HCT116 (cell line): ENCODE measurements at regions not wholly inside any gene's neighbourhood (a gene's known extent, or its start where the extent isn't known, plus 50 kb on each side); places are given as distances from the start of the nearest gene placed in this dataset.

Experiments used
- ATAC-seq: fragments of 200-7000 bp; cut with Tn5 transposase; 2 replicates; pipeline ENCODE4 v1.9.1; 2020; ENCODE audit warnings: mild to moderate bottlenecking, moderate library complexity
- BruUV-seq: library from RNA; stranded (reverse); fragments of 400-500 nt; replicated peaks from 2 replicates; lab custom pipeline; 2021; lab: Mats Ljungman, UMichigan
- CTCF ChIA-PET: fragments of 300-600 bp; sonication (Branson Sonifier 250); formaldehyde crosslinking; loops from one replicate; lab custom pipeline; 2021; ENCODE audit warnings: antibody characterized with exemption; lab: Charles Lee
- POLR2A ChIA-PET: fragments of 300-600, 350-600 bp; sonication (Branson Sonifier 250); formaldehyde crosslinking; loops from one replicate; lab custom pipeline; 2021; ENCODE audit warnings: antibody characterized with exemption; lab: Charles Lee
- RAD21 ChIA-PET, 2 experiments: fragments of 300-600 bp; sonication (Branson Sonifier 250); formaldehyde crosslinking; loops; one replicate each; lab custom pipeline; 2023; ENCODE audit warnings: low total read pairs in 2 of 2; ENCODE audit not compliant: uncharacterized antibody in 2 of 2, unreplicated experiment in 2 of 2, low non-redundant PET in 1 of 2; lab: Charles Lee
- DNase-seq: peaks from one replicate; pipeline ENCODE4 v3.0.0-alpha.2; 2010; ENCODE audit warnings: low read depth, low spot score
- H2AFZ ChIP-seq: fragments of 200-600 bp; shearing (Covaris generic), sonication (generic); 2 replicates; pipeline ENCODE4 v1.6.1; 2017; ENCODE audit warnings: low read depth, mixed run types, mixed read lengths, antibody characterized with exemption, low read length; ENCODE audit not compliant: poor library complexity, severe bottlenecking
- H3K27ac ChIP-seq: 2 replicates; pipeline ENCODE4 v1.5.1; 2012; ENCODE audit warnings: low read depth, low read length
- H3K27me3 ChIP-seq: fragments of 200-600 bp; sonication (generic); 2 replicates; pipeline ENCODE4 v1.6.1; 2016; ENCODE audit warnings: mixed run types, low read length, mixed read lengths; ENCODE audit not compliant: insufficient read depth
- H3K36me3 ChIP-seq, 2 experiments: fragments of 200-500 bp in 1 of 2; fragments of 200-600 bp in 1 of 2; sonication (Bioruptor generic) in 1 of 2; sonication (generic) in 1 of 2; 2 replicates each; pipeline versions ENCODE4 v1.5.1 to v1.6.1; 2014 to 2016; ENCODE audit warnings: low read length in 2 of 2, inconsistent platforms in 1 of 2, mixed read lengths in 1 of 2, mixed run types in 1 of 2; ENCODE audit not compliant: insufficient read depth in 2 of 2, control insufficient read depth in 1 of 2
- H3K4me1 ChIP-seq, 2 experiments: fragments of 200-600 bp in 1 of 2; sonication (generic) in 1 of 2; 2 replicates each; pipeline versions ENCODE4 v1.5.1 to v1.6.1; 2012 to 2017; ENCODE audit warnings: low read length in 2 of 2, inconsistent platforms in 1 of 2, mild to moderate bottlenecking in 1 of 2, mixed read lengths in 1 of 2, mixed run types in 1 of 2, moderate library complexity in 1 of 2; ENCODE audit not compliant: insufficient read depth in 2 of 2, control insufficient read depth in 1 of 2
- H3K4me2 ChIP-seq: fragments of 200-600 bp; sonication (generic); 2 replicates; pipeline ENCODE4 v1.6.1; 2017; ENCODE audit warnings: mixed run types, low read length, mixed read lengths
- H3K4me3 ChIP-seq, 2 experiments: fragments of 200-600 bp in 1 of 2; sonication (generic) in 1 of 2; replicated peaks in 1 of 2; 2 replicates each; pipeline ENCODE4 v1.5.1; 2011 to 2016; ENCODE audit warnings: low read length in 2 of 2, control low read depth in 1 of 2, low read depth in 1 of 2, mild to moderate bottlenecking in 1 of 2, mixed read lengths in 1 of 2, mixed run types in 1 of 2
- H3K79me2 ChIP-seq: fragments of 200-600 bp; sonication (generic); 2 replicates; pipeline ENCODE4 v1.6.1; 2017; ENCODE audit warnings: mild to moderate bottlenecking, mixed run types, low read length, moderate library complexity, mixed read lengths; ENCODE audit not compliant: insufficient read depth
- H3K9ac ChIP-seq: fragments of 200-600 bp; sonication (generic); 2 replicates; pipeline ENCODE4 v1.6.1; 2016; ENCODE audit warnings: low read length, mixed read lengths
- H3K9me2 ChIP-seq: fragments of 200-600 bp; sonication (generic), shearing (Covaris generic); 2 replicates; pipeline ENCODE4 v1.6.1; 2017; ENCODE audit warnings: mixed run types, mild to moderate bottlenecking, moderate library complexity; ENCODE audit not compliant: insufficient read depth
- H3K9me3 ChIP-seq, 2 experiments: fragments of 200-500 bp in 1 of 2; fragments of 200-600 bp in 1 of 2; sonication (Bioruptor generic) in 1 of 2; sonication (generic) in 1 of 2; 2 replicates each; pipeline ENCODE4 v1.6.1; 2014 to 2017; ENCODE audit warnings: low read length in 2 of 2, mixed read lengths in 2 of 2, inconsistent platforms in 1 of 2, low read depth in 1 of 2, mild to moderate bottlenecking in 1 of 2, mixed run types in 1 of 2, moderate library complexity in 1 of 2; ENCODE audit not compliant: control insufficient read depth in 1 of 2, insufficient read depth in 1 of 2
- H4K20me1 ChIP-seq: fragments of 200-600 bp; sonication (generic), shearing (Covaris generic); 2 replicates; pipeline ENCODE4 v1.6.1; 2017; ENCODE audit warnings: mixed run types, mild to moderate bottlenecking, moderate library complexity; ENCODE audit not compliant: insufficient read depth
- ATF3 ChIP-seq: IDR thresholded peaks from 2 replicates; pipeline ENCODE4 v1.6.1; 2012
- EZH2 ChIP-seq: fragments of 200-600 bp; sonication (generic); IDR thresholded peaks from 2 replicates; pipeline ENCODE4 v1.6.1; 2017; ENCODE audit warnings: antibody characterized with exemption, mixed run types
- POLR2AphosphoS5 ChIP-seq: IDR thresholded peaks from 2 replicates; pipeline ENCODE4 v1.6.1; 2011; ENCODE audit warnings: mild to moderate bottlenecking, low read depth, low read length, moderate library complexity
- REST ChIP-seq: IDR thresholded peaks from 2 replicates; pipeline ENCODE4 v1.6.1; 2012; ENCODE audit warnings: low read depth
- SP1 ChIP-seq: IDR thresholded peaks from 2 replicates; pipeline ENCODE4 v1.6.1; 2012; ENCODE audit warnings: low read depth
- TCF7L2 ChIP-seq: IDR thresholded peaks from 2 replicates; pipeline ENCODE4 v1.7.0; 2011; ENCODE audit warnings: borderline replicate concordance, inconsistent platforms; ENCODE audit not compliant: insufficient read depth, insufficient read length; ENCODE audit errors: extremely low read depth
- intact Hi-C: fragments of 100-400 bp; cut with micrococcal nuclease; formaldehyde crosslinking; loops from 2 replicates; pipeline ENCODE4 v1.10.0; 2022
- TF ChIP-seq, protein P1 (sequence below), 3 experiments: fragments of 200-600 bp in 1 of 3; sonication (generic) in 1 of 3; IDR thresholded peaks in 2 of 3; conservative IDR thresholded peaks in 1 of 3; 2 replicates each; pipeline ENCODE4 v1.5.1; 2012 to 2017; ENCODE audit warnings: low read depth in 2 of 3, low read length in 2 of 3, antibody characterized with exemption in 1 of 3, borderline replicate concordance in 1 of 3, control low read depth in 1 of 3, mild to moderate bottlenecking in 1 of 3, mixed read lengths in 1 of 3, mixed run types in 1 of 3, moderate library complexity in 1 of 3; ENCODE audit not compliant: insufficient read depth in 1 of 3

GRCh38 chr3:176490357-176490756 lies 706.9 kb downstream of the TBL1XR1 start:
- no peak for ATAC-seq
- no peak overlapping the region for H2AFZ ChIP-seq
- no peaks in the 10 kb centered on the region for H3K4me1 ChIP-seq
- H3K4me2 ChIP-seq = no peak overlapping the region
- no peak overlapping the region for H3K9ac ChIP-seq
- no peaks in the 10 kb centered on the region for H3K79me2 ChIP-seq
- TF ChIP-seq POLR2AphosphoS5 (no peak), SP1 (no peak), ATF3 (no peak), TCF7L2 (no peak), REST (no peak), EZH2 (no peak)
- TF ChIP-seq, protein P1, sequence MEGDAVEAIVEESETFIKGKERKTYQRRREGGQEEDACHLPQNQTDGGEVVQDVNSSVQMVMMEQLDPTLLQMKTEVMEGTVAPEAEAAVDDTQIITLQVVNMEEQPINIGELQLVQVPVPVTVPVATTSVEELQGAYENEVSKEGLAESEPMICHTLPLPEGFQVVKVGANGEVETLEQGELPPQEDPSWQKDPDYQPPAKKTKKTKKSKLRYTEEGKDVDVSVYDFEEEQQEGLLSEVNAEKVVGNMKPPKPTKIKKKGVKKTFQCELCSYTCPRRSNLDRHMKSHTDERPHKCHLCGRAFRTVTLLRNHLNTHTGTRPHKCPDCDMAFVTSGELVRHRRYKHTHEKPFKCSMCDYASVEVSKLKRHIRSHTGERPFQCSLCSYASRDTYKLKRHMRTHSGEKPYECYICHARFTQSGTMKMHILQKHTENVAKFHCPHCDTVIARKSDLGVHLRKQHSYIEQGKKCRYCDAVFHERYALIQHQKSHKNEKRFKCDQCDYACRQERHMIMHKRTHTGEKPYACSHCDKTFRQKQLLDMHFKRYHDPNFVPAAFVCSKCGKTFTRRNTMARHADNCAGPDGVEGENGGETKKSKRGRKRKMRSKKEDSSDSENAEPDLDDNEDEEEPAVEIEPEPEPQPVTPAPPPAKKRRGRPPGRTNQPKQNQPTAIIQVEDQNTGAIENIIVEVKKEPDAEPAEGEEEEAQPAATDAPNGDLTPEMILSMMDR (IDR thresholded peaks at IDR 0.05 in 2 of 3, conservative IDR thresholded peaks at IDR 0.05 in 1 of 3; ENCODE audit: borderline replicate concordance in 1 of 3, insufficient read depth in 1 of 3, low read depth in 2 of 3, low read length in 2 of 3) = no peak
- no peaks in the 10 kb centered on the region for H3K9me3 ChIP-seq
- ChIA-PET CTCF (no interaction called here), POLR2A (no interaction called here), RAD21 (no interaction called here)
- no peak overlapping the region for H3K4me3 ChIP-seq
- DNase-seq = no peak
- BruUV-seq = no TSS peak
- no peaks in the 10 kb centered on the region for H4K20me1 ChIP-seq
- no peaks in the 10 kb centered on the region for H3K27me3 ChIP-seq
- intact Hi-C loops = no loop called here
- H3K36me3 ChIP-seq = no peaks in the 10 kb centered on the region
- no peaks in the 10 kb centered on the region for H3K9me2 ChIP-seq
- no peak overlapping the region for H3K27ac ChIP-seq
